ENCODE measurements at regions not wholly inside any gene's neighbourhood (a gene's known extent, or its start where the extent isn't known, plus 50 kb on each side); places are given as distances from the start of the nearest gene placed in this dataset.

GRCh38 chr5:75890546-75890945, 173.3 kb upstream of the POC5 start:
- TF ChIP-seq SMARCA5 (IDR thresholded peaks at IDR 0.05) (no peak), CEBPB (IDR thresholded peaks at IDR 0.05; ENCODE audit: borderline replicate concordance in 1 of 2, low read depth in 2 of 2, low read length in 2 of 2) (no peak), POLR2A (IDR thresholded peaks at IDR 0.05; ENCODE audit: low read depth, low read length) (no peak), POLR2AphosphoS5 (IDR thresholded peaks at IDR 0.05; ENCODE audit: low read length) (no peak), TAF1 (IDR thresholded peaks at IDR 0.05; ENCODE audit: borderline replicate concordance, low read depth, low read length) (no peak), ELK1 (IDR thresholded peaks at IDR 0.05; ENCODE audit: low read depth, low read length) (no peak), ZNF207 (IDR thresholded peaks at IDR 0.05; ENCODE audit: borderline replicate concordance) (no peak), TARDBP (IDR thresholded peaks at IDR 0.05; ENCODE audit: borderline replicate concordance) (no peak), SP1 (IDR thresholded peaks at IDR 0.05; ENCODE audit: low read depth, low read length) (no peak), CREM (IDR thresholded peaks at IDR 0.05; ENCODE audit: low read depth) (no peak), ZBTB33 (IDR thresholded peaks at IDR 0.05) (no peak), NFXL1 (IDR thresholded peaks at IDR 0.05; ENCODE audit: borderline replicate concordance) (no peak)
- TF ChIP-seq, protein P1, sequence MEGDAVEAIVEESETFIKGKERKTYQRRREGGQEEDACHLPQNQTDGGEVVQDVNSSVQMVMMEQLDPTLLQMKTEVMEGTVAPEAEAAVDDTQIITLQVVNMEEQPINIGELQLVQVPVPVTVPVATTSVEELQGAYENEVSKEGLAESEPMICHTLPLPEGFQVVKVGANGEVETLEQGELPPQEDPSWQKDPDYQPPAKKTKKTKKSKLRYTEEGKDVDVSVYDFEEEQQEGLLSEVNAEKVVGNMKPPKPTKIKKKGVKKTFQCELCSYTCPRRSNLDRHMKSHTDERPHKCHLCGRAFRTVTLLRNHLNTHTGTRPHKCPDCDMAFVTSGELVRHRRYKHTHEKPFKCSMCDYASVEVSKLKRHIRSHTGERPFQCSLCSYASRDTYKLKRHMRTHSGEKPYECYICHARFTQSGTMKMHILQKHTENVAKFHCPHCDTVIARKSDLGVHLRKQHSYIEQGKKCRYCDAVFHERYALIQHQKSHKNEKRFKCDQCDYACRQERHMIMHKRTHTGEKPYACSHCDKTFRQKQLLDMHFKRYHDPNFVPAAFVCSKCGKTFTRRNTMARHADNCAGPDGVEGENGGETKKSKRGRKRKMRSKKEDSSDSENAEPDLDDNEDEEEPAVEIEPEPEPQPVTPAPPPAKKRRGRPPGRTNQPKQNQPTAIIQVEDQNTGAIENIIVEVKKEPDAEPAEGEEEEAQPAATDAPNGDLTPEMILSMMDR (IDR thresholded peaks at IDR 0.05 in 2 of 3, conservative IDR thresholded peaks at IDR 0.05 in 1 of 3; ENCODE audit: control insufficient read depth in 2 of 3, extremely low read depth in 1 of 3, insufficient read depth in 1 of 3, low read depth in 3 of 3, low read length in 3 of 3): no peak
